Type B pancreatic cell (in vitro differentiated cells): ENCODE measurements at regions not wholly inside any gene's neighbourhood (a gene's known extent, or its start where the extent isn't known, plus 50 kb on each side); places are given as distances from the start of the nearest gene placed in this dataset.

ENCODE experiments used
- DNase-seq: peaks from one replicate; pipeline ENCODE4 v3.0.0; 2021; ENCODE audit warnings: mixed read lengths; ENCODE audit not compliant: unreplicated experiment; ENCODE audit errors: extremely low spot score
- H3K27ac Mint-ChIP-seq: 2 replicates; pipeline ENCODE4 v1.8.0; 2021; ENCODE audit warnings: mild to moderate bottlenecking, mixed read lengths
- H3K27me3 Mint-ChIP-seq: 2 replicates; pipeline ENCODE4 v1.8.0; 2021; ENCODE audit warnings: mixed read lengths
- H3K36me3 Mint-ChIP-seq: 2 replicates; pipeline ENCODE4 v1.8.0; 2021; ENCODE audit warnings: mixed read lengths
- H3K4me1 Mint-ChIP-seq: one replicate; pipeline ENCODE4 v1.8.0; 2021; ENCODE audit warnings: mixed read lengths; ENCODE audit not compliant: unreplicated experiment
- H3K4me3 Mint-ChIP-seq: 2 replicates; pipeline ENCODE4 v1.8.0; 2021; ENCODE audit warnings: mild to moderate bottlenecking, mixed read lengths
- H3K9me3 Mint-ChIP-seq: 2 replicates; pipeline ENCODE4 v1.8.0; 2021; ENCODE audit warnings: mixed read lengths
- TF ChIP-seq, protein P1 (sequence below): fragments of 200-600 bp; sonication (generic); conservative IDR thresholded peaks from 2 replicates; pipeline ENCODE4 v1.5.0; 2021; ENCODE audit warnings: antibody characterized with exemption, mild to moderate bottlenecking

DNA sequence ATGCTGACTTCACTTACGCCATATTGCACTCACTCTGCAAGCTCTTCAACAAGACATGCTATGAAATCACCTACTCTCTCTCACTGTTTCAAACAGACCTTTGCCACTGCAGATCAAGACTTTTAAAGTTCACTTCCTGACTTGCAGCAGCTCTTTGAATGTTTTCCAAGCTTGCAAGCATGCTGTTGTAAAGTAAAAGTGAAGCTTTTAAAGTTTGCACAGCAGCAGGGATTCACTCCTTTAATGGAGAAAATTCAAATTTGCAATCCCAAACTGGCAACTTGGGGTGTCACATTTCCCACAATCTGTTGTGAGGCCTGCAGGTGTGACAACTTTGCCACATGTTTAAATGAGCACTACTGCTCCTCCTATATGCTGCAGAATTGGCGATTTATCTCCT is 270.9 kb downstream of the ALX1 start:
- H3K4me1 Mint-ChIP-seq: no peaks in the 10 kb centered on the region
- H3K9me3 Mint-ChIP-seq: no peaks in the 10 kb centered on the region
- H3K27me3 Mint-ChIP-seq: no peaks in the 10 kb centered on the region
- no peaks in the 10 kb centered on the region for H3K36me3 Mint-ChIP-seq
- TF ChIP-seq, protein P1, sequence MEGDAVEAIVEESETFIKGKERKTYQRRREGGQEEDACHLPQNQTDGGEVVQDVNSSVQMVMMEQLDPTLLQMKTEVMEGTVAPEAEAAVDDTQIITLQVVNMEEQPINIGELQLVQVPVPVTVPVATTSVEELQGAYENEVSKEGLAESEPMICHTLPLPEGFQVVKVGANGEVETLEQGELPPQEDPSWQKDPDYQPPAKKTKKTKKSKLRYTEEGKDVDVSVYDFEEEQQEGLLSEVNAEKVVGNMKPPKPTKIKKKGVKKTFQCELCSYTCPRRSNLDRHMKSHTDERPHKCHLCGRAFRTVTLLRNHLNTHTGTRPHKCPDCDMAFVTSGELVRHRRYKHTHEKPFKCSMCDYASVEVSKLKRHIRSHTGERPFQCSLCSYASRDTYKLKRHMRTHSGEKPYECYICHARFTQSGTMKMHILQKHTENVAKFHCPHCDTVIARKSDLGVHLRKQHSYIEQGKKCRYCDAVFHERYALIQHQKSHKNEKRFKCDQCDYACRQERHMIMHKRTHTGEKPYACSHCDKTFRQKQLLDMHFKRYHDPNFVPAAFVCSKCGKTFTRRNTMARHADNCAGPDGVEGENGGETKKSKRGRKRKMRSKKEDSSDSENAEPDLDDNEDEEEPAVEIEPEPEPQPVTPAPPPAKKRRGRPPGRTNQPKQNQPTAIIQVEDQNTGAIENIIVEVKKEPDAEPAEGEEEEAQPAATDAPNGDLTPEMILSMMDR: no peak
- no peak overlapping the region for H3K27ac Mint-ChIP-seq
- DNase-seq: no peak
- H3K4me3 Mint-ChIP-seq: no peak overlapping the region

DNA sequence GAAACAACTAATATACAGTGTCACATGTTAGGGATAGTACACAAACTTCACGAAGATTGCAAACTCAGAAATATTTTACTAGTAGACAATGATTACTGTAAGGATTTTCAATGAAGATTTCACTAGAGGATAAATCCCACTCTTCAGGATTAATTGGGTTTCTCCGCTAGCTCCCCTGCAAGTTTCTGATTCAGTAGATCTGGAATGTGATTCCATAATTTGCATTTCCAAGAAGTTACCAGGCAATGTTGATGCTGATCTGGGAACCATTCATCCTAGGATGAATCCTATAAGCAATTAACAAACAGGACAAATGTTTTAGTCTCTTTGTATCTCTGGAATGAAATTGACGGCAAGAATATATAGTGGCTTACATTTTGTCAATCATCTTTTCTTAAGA is 272.4 kb downstream of the ALX1 start:
- no peak for DNase-seq
- TF ChIP-seq, protein P1: no peak
- H3K4me1 Mint-ChIP-seq: no peaks in the 10 kb centered on the region
- no peaks in the 10 kb centered on the region for H3K9me3 Mint-ChIP-seq
- no peaks in the 10 kb centered on the region for H3K36me3 Mint-ChIP-seq
- H3K4me3 Mint-ChIP-seq: no peak overlapping the region
- no peak overlapping the region for H3K27ac Mint-ChIP-seq
- no peaks in the 10 kb centered on the region for H3K27me3 Mint-ChIP-seq

DNA sequence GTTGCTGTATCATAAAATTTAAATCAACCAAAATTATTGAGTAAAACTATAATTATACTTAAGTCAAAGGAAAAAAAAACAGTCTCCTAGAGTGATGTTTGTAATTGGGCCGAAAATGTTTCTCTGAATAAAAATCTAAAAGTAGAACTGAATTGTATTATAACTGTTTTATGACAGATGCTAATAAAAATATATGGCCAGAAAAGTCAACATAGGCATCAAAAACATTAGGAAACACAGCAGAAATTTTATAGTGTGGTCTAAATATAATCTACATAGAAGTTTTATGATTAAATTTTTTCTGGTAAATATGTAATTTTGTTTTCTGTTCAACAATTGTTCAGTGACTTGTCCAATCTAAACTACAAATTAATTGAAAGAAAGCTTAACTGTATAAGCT is 277.8 kb downstream of the ALX1 start:
- H3K4me1 Mint-ChIP-seq: no peaks in the 10 kb centered on the region
- no peaks in the 10 kb centered on the region for H3K9me3 Mint-ChIP-seq
- H3K27ac Mint-ChIP-seq: no peak overlapping the region
- TF ChIP-seq, protein P1: no peak
- no peak overlapping the region for H3K4me3 Mint-ChIP-seq
- no peaks in the 10 kb centered on the region for H3K36me3 Mint-ChIP-seq
- no peak for DNase-seq
- H3K27me3 Mint-ChIP-seq: peaks cover 2% of the 10 kb centered on the region

DNA sequence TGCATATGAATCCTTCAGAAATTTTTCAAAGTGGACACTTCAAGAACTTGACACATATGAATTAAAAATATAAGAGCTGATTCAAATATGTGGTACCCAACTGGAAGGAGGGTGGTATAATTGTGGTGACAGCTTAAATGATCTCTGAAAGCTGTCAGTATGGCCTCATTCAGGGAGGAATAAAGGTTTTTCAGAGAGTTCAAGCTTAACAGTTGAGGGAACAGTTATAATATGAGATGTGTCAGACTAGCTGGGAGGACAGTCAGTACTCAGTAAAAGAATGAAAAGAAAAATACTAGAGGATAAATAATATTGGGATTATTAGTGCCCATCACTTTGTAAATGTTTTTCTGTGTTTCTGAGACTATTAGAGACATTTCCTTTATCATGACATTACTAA is 277.5 kb downstream of the RASSF9 start:
- no peaks in the 10 kb centered on the region for H3K4me1 Mint-ChIP-seq
- TF ChIP-seq, protein P1: no peak
- no peaks in the 10 kb centered on the region for H3K9me3 Mint-ChIP-seq
- DNase-seq: no peak
- no peak overlapping the region for H3K27ac Mint-ChIP-seq
- no peaks in the 10 kb centered on the region for H3K36me3 Mint-ChIP-seq
- no peak overlapping the region for H3K4me3 Mint-ChIP-seq
- H3K27me3 Mint-ChIP-seq: peaks cover 2% of the 10 kb centered on the region

DNA sequence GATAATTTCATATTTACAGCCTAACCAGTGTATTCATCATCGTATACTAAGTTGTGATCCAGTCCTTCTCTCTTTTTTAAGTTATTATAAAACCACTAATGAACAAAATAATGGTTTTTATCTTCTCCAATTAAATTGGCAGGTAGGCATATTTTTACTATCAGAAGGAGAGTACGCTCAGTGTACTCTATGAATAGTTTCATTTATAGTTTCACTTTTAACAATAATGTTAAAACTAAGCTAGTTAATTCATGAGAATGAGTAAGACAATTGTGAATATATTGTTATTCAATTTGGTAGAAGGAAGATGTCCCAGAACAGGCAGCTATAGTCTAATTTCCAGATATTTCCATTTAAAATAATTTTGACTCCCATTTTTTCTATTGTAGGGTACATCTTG is 277.1 kb downstream of the RASSF9 start:
- Mint-ChIP-seq H3K27me3 (peaks cover 2% of the 10 kb centered on the region), H3K36me3 (no peaks in the 10 kb centered on the region), H3K27ac (no peak overlapping the region), H3K4me1 (no peaks in the 10 kb centered on the region), H3K4me3 (no peak overlapping the region), H3K9me3 (no peaks in the 10 kb centered on the region)
- DNase-seq: no peak
- TF ChIP-seq, protein P1: no peak

DNA sequence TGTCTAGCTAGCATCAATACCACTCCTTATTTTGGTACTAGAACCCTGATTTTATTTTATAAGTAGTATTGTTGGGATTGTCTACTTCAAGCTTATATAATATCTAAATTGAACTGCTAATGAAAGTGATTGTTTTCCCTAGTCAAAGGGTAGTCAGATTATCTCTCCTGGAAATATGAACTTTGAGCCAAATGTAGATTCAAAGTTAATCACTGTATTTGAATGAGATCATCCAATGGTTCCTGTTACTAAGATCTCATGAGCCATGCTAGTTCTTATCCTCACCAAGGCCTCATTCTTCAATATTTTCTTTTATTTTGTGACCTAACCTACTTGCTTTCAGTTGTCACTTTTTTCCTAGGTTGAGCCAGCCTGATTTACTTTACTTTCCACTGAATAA is 276.7 kb downstream of the RASSF9 start:
- TF ChIP-seq, protein P1: no peak
- no peak overlapping the region for H3K4me3 Mint-ChIP-seq
- no peak for DNase-seq
- H3K4me1 Mint-ChIP-seq: no peaks in the 10 kb centered on the region
- H3K36me3 Mint-ChIP-seq: no peaks in the 10 kb centered on the region
- peaks cover 2% of the 10 kb centered on the region for H3K27me3 Mint-ChIP-seq
- H3K27ac Mint-ChIP-seq: no peak overlapping the region
- H3K9me3 Mint-ChIP-seq: no peaks in the 10 kb centered on the region
